Subcutaneous abdominal adipose tissue (tissue), 5 donors: ENCODE measurements at regions not wholly inside any gene's neighbourhood (a gene's known extent, or its start where the extent isn't known, plus 50 kb on each side); places are given as distances from the start of the nearest gene placed in this dataset.

Source experiments
- H3K27ac ChIP-seq: one replicate; pipeline ENCODE4 v1.7.0; 2013; ENCODE audit warnings: low read depth, mild to moderate bottlenecking, inconsistent platforms, low read length, moderate library complexity
- H3K27me3 ChIP-seq, 5 donors: one replicate each; pipeline ENCODE4 v1.7.0; 2013; ENCODE audit warnings: low read length in 5 of 5, inconsistent platforms in 1 of 5; ENCODE audit not compliant: control insufficient read depth in 5 of 5, insufficient read depth in 4 of 5
- H3K36me3 ChIP-seq, 5 donors: one replicate each; pipeline ENCODE4 v1.7.0; 2013; ENCODE audit warnings: low read length in 5 of 5; ENCODE audit not compliant: control insufficient read depth in 5 of 5, insufficient read depth in 5 of 5
- H3K4me1 ChIP-seq, 5 donors: one replicate each; pipeline ENCODE4 v1.7.0; 2013; ENCODE audit warnings: low read length in 5 of 5, mild to moderate bottlenecking in 3 of 5, moderate library complexity in 1 of 5; ENCODE audit not compliant: control insufficient read depth in 5 of 5, insufficient read depth in 5 of 5
- H3K4me3 ChIP-seq, 5 donors: one replicate each; pipeline ENCODE4 v1.7.0; 2013; ENCODE audit warnings: low read length in 5 of 5, low read depth in 1 of 5
- H3K9ac ChIP-seq, 5 donors: one replicate each; pipeline ENCODE4 v1.7.0; 2013; ENCODE audit warnings: low read length in 5 of 5, mild to moderate bottlenecking in 4 of 5, moderate library complexity in 3 of 5
- H3K9me3 ChIP-seq, 5 donors: one replicate each; pipeline ENCODE4 v1.7.0; 2013; ENCODE audit warnings: low read length in 5 of 5; ENCODE audit not compliant: control insufficient read depth in 5 of 5
- donor health status: healthy.
- donor health status: healthy.
- donor health status: healthy.
- donor health status: healthy.
- donor health status: healthy.

DNA sequence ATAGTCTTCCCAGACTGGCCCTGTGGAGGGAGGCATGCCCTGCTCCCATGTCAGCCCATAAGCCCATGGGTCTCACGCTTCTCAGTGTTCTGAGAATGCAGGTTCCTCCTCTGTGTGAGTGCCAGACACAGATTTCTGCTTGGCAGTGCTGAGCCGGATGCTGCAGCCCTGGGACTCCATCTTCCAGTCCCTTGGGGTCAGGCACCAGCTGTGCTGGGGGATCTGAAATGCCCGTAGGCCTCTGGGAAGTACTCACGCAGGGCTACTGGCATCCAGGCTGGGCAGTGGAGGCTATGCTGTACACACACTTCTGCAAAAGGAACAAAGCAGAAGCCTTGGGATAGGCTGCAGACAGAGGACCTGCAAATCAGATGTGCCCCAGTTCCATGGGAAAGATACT, 1944.6 kb downstream of the EFNA5 start:
- no peaks in the 10 kb centered on the region for H3K4me1 ChIP-seq
- no peaks in the 10 kb centered on the region for H3K27me3 ChIP-seq
- peaks cover 0 to 17% (median 8%) of the 10 kb centered on the region in 5 donors for H3K9me3 ChIP-seq
- no peak overlapping the region for H3K27ac ChIP-seq
- H3K4me3 ChIP-seq, result no peak overlapping the region
- H3K9ac ChIP-seq, result no peak overlapping the region
- H3K36me3 ChIP-seq, result no peaks in the 10 kb centered on the region

DNA sequence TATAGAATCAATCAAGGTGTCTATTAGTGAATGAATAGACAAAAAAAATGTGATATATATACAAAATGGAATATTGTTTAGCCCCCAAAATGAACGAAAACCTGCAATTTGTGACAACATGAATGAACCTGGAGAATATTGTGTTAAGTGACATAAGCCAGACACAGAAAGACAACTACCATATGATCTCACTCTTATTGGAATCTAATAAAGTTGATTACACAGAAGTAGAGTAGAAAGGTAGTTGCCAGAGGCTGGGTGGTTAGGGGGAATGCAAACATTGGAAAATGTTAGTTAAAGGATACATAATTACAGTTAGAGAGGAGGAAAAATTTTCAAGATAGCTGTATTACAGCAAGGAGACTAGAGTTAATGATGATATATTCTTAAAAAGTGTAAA, 1962.3 kb downstream of the EFNA5 start:
- Histone ChIP-seq H3K4me3 (no peak overlapping the region), H3K9me3 (peaks cover 0 to 9% (median 3%) of the 10 kb centered on the region in 5 donors), H3K27ac (no peak overlapping the region), H3K27me3 (no peaks in the 10 kb centered on the region), H3K4me1 (no peaks in the 10 kb centered on the region), H3K36me3 (no peaks in the 10 kb centered on the region), H3K9ac (no peak overlapping the region)

DNA sequence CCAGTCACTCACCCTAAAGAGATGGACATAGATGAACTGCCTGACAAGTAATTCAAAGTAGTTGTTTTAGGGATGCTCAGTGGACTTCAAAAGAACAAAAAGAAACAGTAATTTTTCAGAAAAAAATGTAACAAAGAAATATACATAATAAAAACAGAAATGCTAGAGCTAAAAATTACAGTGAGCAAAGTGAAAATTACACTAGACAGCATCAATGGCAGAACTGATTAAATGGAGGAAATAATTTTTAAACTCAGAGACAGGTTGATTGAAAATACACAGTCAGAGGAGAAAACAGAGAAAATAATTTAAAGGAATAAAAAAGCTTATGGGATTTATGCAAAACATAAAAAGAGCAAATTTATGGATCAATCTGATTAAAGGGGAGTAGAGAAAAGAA, 1968.4 kb downstream of the EFNA5 start:
- H3K9ac ChIP-seq, result no peak overlapping the region
- no peak overlapping the region for H3K4me3 ChIP-seq
- peaks cover 6 to 23% (median 11%) of the 10 kb centered on the region in 5 donors for H3K9me3 ChIP-seq
- H3K27me3 ChIP-seq, result no peaks in the 10 kb centered on the region
- no peaks in the 10 kb centered on the region for H3K36me3 ChIP-seq
- no peaks in the 10 kb centered on the region for H3K4me1 ChIP-seq
- H3K27ac ChIP-seq, result no peak overlapping the region

DNA sequence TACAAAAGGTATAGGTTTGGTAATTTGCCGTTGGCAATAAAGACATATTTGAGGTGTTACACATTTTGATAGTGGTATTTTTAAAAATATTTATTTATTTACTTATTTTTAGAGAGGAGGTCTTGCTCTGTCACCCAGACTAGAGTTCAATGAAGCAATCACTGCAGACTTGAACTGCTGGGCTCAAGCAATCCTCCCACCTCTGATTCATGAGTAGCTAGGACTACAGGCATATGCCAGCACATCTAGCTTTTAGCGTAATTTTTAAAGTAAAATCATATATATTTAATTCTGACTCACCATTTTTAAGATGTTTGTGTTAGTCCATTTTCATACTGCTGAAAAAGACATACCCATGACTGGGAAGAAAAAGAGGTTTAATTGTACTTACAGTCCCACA, 1974.3 kb downstream of the EFNA5 start:
- H3K4me1 ChIP-seq, result no peaks in the 10 kb centered on the region
- H3K36me3 ChIP-seq, result no peaks in the 10 kb centered on the region
- H3K27ac ChIP-seq, result no peak overlapping the region
- no peak overlapping the region for H3K9ac ChIP-seq
- peaks cover 0 to 9% (median 4%) of the 10 kb centered on the region in 5 donors for H3K9me3 ChIP-seq
- no peak overlapping the region for H3K4me3 ChIP-seq
- no peaks in the 10 kb centered on the region for H3K27me3 ChIP-seq

DNA sequence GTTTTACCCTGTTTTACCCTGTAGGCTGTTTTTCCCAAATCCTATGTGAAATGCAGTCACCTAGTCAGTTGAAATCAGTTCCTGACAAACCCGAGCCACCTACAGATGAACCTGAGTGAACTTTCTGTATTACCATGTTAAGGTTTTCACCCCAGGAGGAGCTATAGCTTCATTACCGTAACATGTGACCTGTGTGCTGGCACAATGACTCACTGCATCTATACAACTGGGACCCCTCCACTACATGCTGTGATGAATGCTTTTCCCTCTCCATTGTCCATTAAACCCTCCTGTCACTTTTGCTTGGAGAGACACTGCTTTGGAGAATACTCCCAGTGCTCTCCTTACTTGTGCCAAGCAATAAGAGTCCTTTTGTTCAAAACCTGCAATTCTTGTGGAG, 1974.8 kb downstream of the EFNA5 start:
- Histone ChIP-seq H3K4me3 (no peak overlapping the region), H3K9me3 (peaks cover 0 to 4% (median 0%) of the 10 kb centered on the region in 5 donors), H3K36me3 (no peaks in the 10 kb centered on the region), H3K27me3 (no peaks in the 10 kb centered on the region), H3K4me1 (no peaks in the 10 kb centered on the region), H3K27ac (no peak overlapping the region), H3K9ac (no peak overlapping the region)

DNA sequence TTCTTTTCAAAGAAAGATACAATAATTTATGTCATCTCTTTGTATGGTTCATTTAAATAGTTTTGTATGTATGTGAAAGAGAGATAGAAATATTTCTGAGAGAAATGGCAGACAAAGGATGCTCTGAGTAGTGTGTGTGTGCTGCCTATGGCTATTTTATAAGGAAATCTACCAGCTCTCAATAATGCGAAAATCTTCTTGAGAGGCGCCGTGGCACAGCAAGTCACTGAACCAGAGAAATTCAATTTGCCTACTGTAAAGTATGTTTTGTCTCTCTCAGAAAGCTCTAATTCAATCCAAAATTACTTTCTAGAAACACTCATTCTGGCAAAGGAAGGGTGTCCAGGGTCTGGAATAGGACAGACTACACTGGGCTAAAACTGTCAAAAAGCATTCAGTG, 1981.1 kb downstream of the EFNA5 start:
- H3K36me3 ChIP-seq, result no peaks in the 10 kb centered on the region
- H3K4me1 ChIP-seq, result no peaks in the 10 kb centered on the region

DNA sequence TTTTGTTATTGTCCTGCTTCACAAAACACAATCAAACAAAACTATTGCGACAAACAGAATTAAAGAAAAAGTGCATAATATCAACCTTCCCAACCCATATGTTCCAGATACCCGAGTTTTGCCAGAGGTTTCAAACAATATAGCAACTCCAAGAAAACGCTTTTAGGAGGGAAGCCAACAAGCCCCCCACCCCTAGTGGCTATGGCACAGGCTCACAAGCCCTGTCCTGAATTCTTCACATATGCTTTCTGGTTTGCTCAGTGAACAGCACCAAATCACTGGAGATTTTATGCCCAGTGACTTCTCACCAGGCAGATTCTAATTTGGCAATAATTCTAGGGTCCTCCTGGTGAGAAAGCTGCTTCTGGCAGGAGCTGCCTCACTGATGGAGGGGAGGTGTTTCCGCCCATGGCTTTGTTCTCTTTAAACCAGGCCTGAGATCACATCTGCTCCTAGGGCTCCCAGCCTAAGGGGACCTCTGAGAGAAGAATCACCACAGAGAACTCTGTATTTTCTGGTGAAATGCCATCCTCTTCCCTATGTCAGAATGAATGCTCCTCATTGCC, 1982.4 kb downstream of the EFNA5 start:
- Histone ChIP-seq H3K36me3 (no peaks in the 10 kb centered on the region), H3K9ac (no peak overlapping the region), H3K9me3 (no peaks in the 10 kb centered on the region), H3K27me3 (no peaks in the 10 kb centered on the region), H3K27ac (no peak overlapping the region), H3K4me1 (no peaks in the 10 kb centered on the region), H3K4me3 (no peak overlapping the region)

More for the DNA sequence above, 1981.1 kb downstream of the EFNA5 start:
- no peaks in the 10 kb centered on the region for H3K9me3 ChIP-seq
- no peak overlapping the region for H3K9ac ChIP-seq
- H3K4me3 ChIP-seq, result no peak overlapping the region
- H3K27me3 ChIP-seq, result no peaks in the 10 kb centered on the region
- no peak overlapping the region for H3K27ac ChIP-seq

DNA sequence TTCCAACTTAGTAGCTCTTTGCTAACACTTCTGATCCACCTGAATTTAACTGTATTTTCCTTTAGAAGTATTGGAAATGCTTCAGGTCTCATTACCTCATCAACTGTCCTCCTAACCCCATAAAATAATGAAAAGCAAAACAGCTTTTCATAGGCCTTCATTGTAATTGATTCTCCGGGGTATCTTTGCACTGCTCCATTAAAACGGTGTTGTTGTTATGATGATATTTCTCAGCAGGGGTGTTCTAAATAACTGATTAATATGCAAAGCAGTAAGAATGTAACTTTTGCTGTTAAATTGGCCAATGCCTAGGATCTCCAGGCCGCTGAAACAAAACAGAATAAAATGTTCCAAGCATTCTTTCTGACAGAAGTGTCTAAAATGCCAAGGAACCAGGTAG, 1983.2 kb downstream of the EFNA5 start:
- Histone ChIP-seq H3K4me1 (no peaks in the 10 kb centered on the region), H3K27ac (no peak overlapping the region), H3K36me3 (no peaks in the 10 kb centered on the region), H3K9me3 (no peaks in the 10 kb centered on the region), H3K9ac (no peak overlapping the region), H3K4me3 (no peak overlapping the region), H3K27me3 (no peaks in the 10 kb centered on the region)

DNA sequence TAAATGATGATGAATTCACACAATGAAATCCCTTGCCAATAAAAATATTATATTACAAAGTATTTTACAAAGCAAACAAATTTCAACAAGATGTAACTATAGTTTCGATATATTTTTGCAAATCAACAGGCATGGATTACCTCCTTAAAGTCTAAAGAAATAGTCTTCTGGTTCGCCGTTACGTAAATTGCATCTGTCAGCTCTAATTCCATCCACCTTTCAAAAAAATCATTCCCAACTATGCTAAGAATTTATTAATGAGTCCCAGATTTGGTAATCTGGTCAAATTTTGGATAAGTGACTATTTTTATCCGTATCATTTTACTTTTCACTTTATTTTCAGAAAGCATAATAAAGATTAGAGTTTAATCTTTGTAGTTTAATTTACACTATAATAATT, 1984.9 kb downstream of the EFNA5 start:
- H3K36me3 ChIP-seq, result no peaks in the 10 kb centered on the region
- H3K4me3 ChIP-seq, result no peak overlapping the region
- H3K27me3 ChIP-seq, result no peaks in the 10 kb centered on the region
- no peaks in the 10 kb centered on the region for H3K9me3 ChIP-seq
- H3K27ac ChIP-seq, result no peak overlapping the region
- H3K4me1 ChIP-seq, result no peaks in the 10 kb centered on the region
- no peak overlapping the region for H3K9ac ChIP-seq

DNA sequence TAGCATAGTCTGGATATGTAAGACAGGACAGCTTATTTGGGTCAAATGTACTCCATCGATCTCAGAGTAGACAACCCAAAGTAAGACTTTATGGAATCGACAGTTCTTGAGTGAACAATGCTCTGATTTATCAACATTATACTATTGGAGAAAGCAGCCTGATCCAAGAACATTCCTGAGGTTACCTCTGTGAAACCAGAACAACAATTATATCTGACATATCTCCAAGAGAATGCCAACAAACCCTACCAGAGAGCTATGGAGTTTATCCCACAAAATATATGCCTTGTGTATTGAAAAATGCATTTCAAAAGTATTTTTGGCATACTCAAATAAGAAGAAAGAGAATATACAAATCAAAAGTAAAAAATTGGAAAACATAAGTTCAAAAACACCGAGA, 1985.9 kb downstream of the EFNA5 start:
- Histone ChIP-seq H3K27me3 (no peaks in the 10 kb centered on the region), H3K9me3 (no peaks in the 10 kb centered on the region), H3K9ac (no peak overlapping the region), H3K36me3 (no peaks in the 10 kb centered on the region), H3K4me1 (no peaks in the 10 kb centered on the region), H3K4me3 (no peak overlapping the region), H3K27ac (no peak overlapping the region)
